Fibroblast of the aortic adventitia (primary cell): ENCODE measurements at regions not wholly inside any gene's neighbourhood (a gene's known extent, or its start where the extent isn't known, plus 50 kb on each side); places are given as distances from the start of the nearest gene placed in this dataset.

Experiments used
- DNase-seq: peaks from one replicate; pipeline ENCODE4 v3.0.0-alpha.2; 2010; ENCODE audit warnings: low read depth
- H3K4me3 ChIP-seq: 2 replicates; pipeline ENCODE4 v1.5.1; 2011; ENCODE audit warnings: low read depth, mild to moderate bottlenecking, control low read depth, low read length, moderate library complexity
- CTCF ChIP-seq: IDR thresholded peaks from 2 replicates; pipeline ENCODE4 v1.5.1; 2011; ENCODE audit warnings: mild to moderate bottlenecking, low read length, control low read depth, inconsistent platforms; ENCODE audit not compliant: insufficient read depth

DNA sequence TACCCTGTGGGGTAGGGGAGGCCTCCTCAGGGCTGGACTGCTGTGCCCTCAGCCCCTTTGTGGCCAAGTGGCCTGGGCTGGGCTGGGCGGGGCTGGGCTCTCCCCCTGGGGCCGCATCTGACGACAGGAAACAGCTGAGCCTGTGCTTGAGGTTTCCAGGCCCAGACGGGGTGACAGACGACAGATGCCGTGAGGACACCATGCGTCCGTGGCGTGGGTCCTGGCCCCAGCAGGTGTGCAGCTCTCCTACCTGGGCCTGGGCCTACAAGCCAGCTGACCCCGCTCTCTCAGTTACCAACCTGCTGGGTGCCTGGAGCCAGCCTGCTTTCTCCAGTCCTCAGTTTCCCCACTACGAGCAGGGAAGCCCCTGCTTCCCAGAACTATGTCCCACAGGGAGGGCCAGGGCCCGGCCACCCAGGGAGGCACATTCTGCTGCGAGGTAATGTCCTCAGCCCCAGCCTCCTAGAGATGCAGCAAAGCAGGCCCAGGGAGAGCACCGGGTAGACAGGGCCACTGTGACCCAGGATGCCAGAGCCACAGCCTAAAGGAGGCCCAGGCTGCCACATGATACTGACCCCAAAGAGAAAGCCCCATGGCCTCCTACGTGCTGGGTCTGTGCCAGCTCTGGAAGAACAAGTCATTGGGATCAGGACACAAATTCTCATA is 181.3 kb downstream of the IGLL1 start:
- no peak for DNase-seq
- H3K4me3 ChIP-seq: no peak overlapping the region
- no peak for TF ChIP-seq CTCF

- no peak overlapping the region for H3K4me3 ChIP-seq
- DNase-seq: no peak
- no peak for TF ChIP-seq CTCF
Observed at GRCh38 chr22:23397613-23398567, 182.2 kb downstream of the IGLL1 start.

GRCh38 chr22:23397008-23397612 is 183.0 kb downstream of the IGLL1 start:
- DNase-seq: no peak
- no peak overlapping the region for H3K4me3 ChIP-seq
- TF ChIP-seq CTCF: no peak

GRCh38 chr22:23396362-23397007 is 183.6 kb downstream of the IGLL1 start:
- no peak for TF ChIP-seq CTCF
- no peak for DNase-seq
- H3K4me3 ChIP-seq: no peak overlapping the region

DNA sequence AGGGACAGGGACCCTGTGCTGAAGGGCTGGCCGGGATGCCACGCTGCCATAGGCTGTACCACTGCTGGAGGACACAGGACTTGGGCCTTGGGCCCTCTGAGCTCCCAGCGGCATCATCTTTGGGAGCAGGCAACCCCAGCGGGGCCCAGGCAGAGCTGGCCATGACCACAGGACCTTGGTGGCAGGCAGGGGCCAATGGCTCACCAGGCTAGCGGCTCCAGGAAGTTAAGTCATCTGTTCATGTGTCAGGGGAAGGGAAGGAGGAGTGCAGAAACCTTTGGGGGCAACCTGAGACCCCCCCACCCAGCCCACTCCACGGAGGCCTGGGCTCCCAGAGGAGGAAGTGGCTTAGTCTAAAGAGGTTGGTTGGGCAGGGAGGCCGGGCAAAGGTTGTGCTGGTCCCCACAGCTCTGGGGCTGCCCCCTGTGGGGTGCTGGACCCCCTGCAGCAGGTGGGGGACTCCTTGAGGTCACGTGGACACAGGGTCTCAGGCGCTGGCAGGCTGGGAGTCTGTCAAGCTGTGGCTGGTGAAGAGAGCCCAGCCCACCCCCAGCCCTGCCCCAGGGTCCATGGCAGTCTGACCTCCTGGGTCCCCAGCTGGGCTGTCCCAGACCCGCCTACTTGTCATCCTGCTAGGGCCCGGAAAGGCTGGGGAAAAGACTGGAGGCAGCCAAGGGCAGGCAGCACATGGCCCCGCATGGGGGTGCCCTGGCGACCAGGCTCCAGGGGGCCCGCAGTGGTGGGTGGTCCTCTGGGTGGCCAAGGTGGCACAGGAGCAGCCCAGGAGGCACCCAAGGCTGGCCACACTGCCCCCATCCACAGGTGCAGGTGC is 184.3 kb downstream of the IGLL1 start:
- DNase-seq: no peak
- H3K4me3 ChIP-seq: no peak overlapping the region
- no peak for TF ChIP-seq CTCF
